GM12878 (cell line): ENCODE measurements at regions not wholly inside any gene's neighbourhood (a gene's known extent, or its start where the extent isn't known, plus 50 kb on each side); places are given as distances from the start of the nearest gene placed in this dataset.

Experiments
- ATAC-seq: fragments of 200-7000 bp; cut with Tn5 transposase; 3 replicates; pipeline ENCODE4 v1.9.1; 2020; ENCODE audit warnings: mild to moderate bottlenecking, moderate library complexity
- BruUV-seq: library from RNA; stranded (reverse); fragments of 400-500 nt; replicated peaks from 2 replicates; lab custom pipeline; 2021; lab: Mats Ljungman, UMichigan
- CTCF ChIA-PET: fragments of 300-600 bp; sonication (Branson Sonifier 250); formaldehyde crosslinking; extraction: SDS; loops from one replicate; lab custom pipeline; 2021; ENCODE audit warnings: inconsistent platforms; lab: Yijun Ruan, JAX
- POLR2A ChIA-PET: fragments of 350-600 bp; formaldehyde crosslinking; extraction: SDS; loops from one replicate; lab custom pipeline; 2021; ENCODE audit warnings: inconsistent platforms; lab: Charles Lee
- RAD21 ChIA-PET: fragments of 300-600 bp; sonication (Branson Sonifier 250); formaldehyde crosslinking; loops from one replicate; lab custom pipeline; 2023; ENCODE audit warnings: antibody characterized with exemption; ENCODE audit not compliant: unreplicated experiment; lab: Charles Lee
- SMC1A ChIA-PET: fragments of 300-600 bp; sonication (Branson Sonifier 250); formaldehyde crosslinking; loops from one replicate; lab custom pipeline; 2023; ENCODE audit not compliant: unreplicated experiment, uncharacterized antibody; lab: Charles Lee
- DNase-seq: peaks from one replicate; pipeline ENCODE4 v3.0.0-alpha.2; 2011; ENCODE audit warnings: low read depth, low spot score
- FAIRE-seq: peaks from 3 replicates; lab custom pipeline; 2011; peaks lifted over from hg19 to GRCh38; lab: Jason Lieb, UNC
- H2AFZ ChIP-seq: 2 replicates; pipeline ENCODE4 v1.6.0; 2011; ENCODE audit warnings: low read depth, low read length, control low read depth; ENCODE audit not compliant: control insufficient read depth
- H3K27ac ChIP-seq: 2 replicates; pipeline ENCODE4 v1.5.1; 2011; ENCODE audit warnings: control low read depth; ENCODE audit not compliant: control insufficient read depth, insufficient read depth
- H3K27me3 ChIP-seq, 2 experiments: replicated peaks in 1 of 2; 2 replicates each; pipeline versions ENCODE4 v1.6.0 to v1.6.1; 2011; ENCODE audit warnings: low read length in 1 of 2; ENCODE audit not compliant: control insufficient read depth in 2 of 2, insufficient read depth in 2 of 2
- H3K36me3 ChIP-seq, 2 experiments: 2 replicates each; pipeline ENCODE4 v1.5.1; 2011; ENCODE audit warnings: low read length in 1 of 2; ENCODE audit not compliant: control insufficient read depth in 2 of 2, insufficient read depth in 2 of 2
- H3K4me1 ChIP-seq: 2 replicates; pipeline ENCODE4 v1.6.1; 2011; ENCODE audit warnings: mild to moderate bottlenecking, low read length, moderate library complexity, mixed read lengths; ENCODE audit not compliant: control insufficient read depth, insufficient read depth
- H3K4me2 ChIP-seq: 2 replicates; pipeline ENCODE4 v1.6.0; 2011; ENCODE audit warnings: control low read depth; ENCODE audit not compliant: control insufficient read depth, insufficient read depth
- H3K4me3 ChIP-seq: fragments of 200-600 bp; sonication (generic); 2 replicates; pipeline ENCODE4 v1.5.1; 2016
- H3K79me2 ChIP-seq: 2 replicates; pipeline ENCODE4 v1.6.0; 2011; ENCODE audit warnings: low read length; ENCODE audit not compliant: control insufficient read depth, insufficient read depth
- H3K9ac ChIP-seq: 2 replicates; pipeline ENCODE4 v1.8.0; 2011; ENCODE audit warnings: low read length, control low read depth, mixed read lengths; ENCODE audit not compliant: control insufficient read depth, insufficient read depth
- H3K9me3 ChIP-seq: replicated peaks from 3 replicates; pipeline ENCODE4 v1.5.1; 2011; ENCODE audit warnings: mild to moderate bottlenecking, low read length; ENCODE audit not compliant: control insufficient read depth, insufficient read depth
- H4K20me1 ChIP-seq: 2 replicates; pipeline ENCODE4 v1.6.0; 2011; ENCODE audit not compliant: control insufficient read depth, insufficient read depth
- CBX3 ChIP-seq: fragments of 200-600 bp; sonication (generic); IDR thresholded peaks from 2 replicates; pipeline ENCODE4 v1.6.1; 2016; ENCODE audit warnings: low read depth, borderline replicate concordance
- E2F4 ChIP-seq: IDR thresholded peaks from 2 replicates; pipeline ENCODE4 v1.6.1; 2012; ENCODE audit warnings: low read depth, low read length, improper control_type of control experiment
- EGR1 ChIP-seq, 2 experiments: IDR thresholded peaks; 1 replicate in 1 of 2; 2 replicates in 1 of 2; pipeline ENCODE4 v1.6.1; 2011 to 2012; ENCODE audit warnings: low read depth in 2 of 2, low read length in 2 of 2, borderline replicate concordance in 1 of 2, mild to moderate bottlenecking in 1 of 2, moderate library complexity in 1 of 2
- EZH2 ChIP-seq: IDR thresholded peaks from 2 replicates; pipeline ENCODE4 v1.6.1; 2012; ENCODE audit warnings: low read depth, mild to moderate bottlenecking, control low read depth, inconsistent platforms, low read length, borderline replicate concordance; ENCODE audit not compliant: control insufficient read depth
- IKZF2 ChIP-seq, 2 experiments: fragments of 450-650 bp; IDR thresholded peaks; 2 replicates each; pipeline ENCODE4 v1.6.1; 2017; ENCODE audit warnings: mild to moderate bottlenecking in 2 of 2, moderate library complexity in 2 of 2
- JUND ChIP-seq: IDR thresholded peaks from 2 replicates; pipeline ENCODE4 v1.6.1; 2012; ENCODE audit warnings: low read depth, mild to moderate bottlenecking, low read length, improper control_type of control experiment, moderate library complexity
- MTA2 ChIP-seq: fragments of 450-650 bp; IDR thresholded peaks from 2 replicates; pipeline ENCODE4 v1.6.1; 2016; ENCODE audit warnings: low read depth, mild to moderate bottlenecking, moderate library complexity
- MTA3 ChIP-seq: IDR thresholded peaks from 2 replicates; pipeline ENCODE4 v1.6.1; 2012; ENCODE audit warnings: low read length, inconsistent platforms, borderline replicate concordance
- NBN ChIP-seq: fragments of 450-650 bp; IDR thresholded peaks from 2 replicates; pipeline ENCODE4 v1.6.1; 2016
- NKRF ChIP-seq: fragments of 450-650 bp; conservative IDR thresholded peaks from 2 replicates; pipeline ENCODE4 v1.6.1; 2017; ENCODE audit warnings: mild to moderate bottlenecking, moderate library complexity
- NR2C1 ChIP-seq: fragments of 450-650 bp; IDR thresholded peaks from 2 replicates; pipeline ENCODE4 v1.6.1; 2017; ENCODE audit warnings: antibody characterized with exemption, mild to moderate bottlenecking, moderate library complexity
- POU2F2 ChIP-seq: IDR thresholded peaks from 3 replicates; pipeline ENCODE4 v1.6.1; 2011; ENCODE audit warnings: low read depth, mild to moderate bottlenecking, low read length, borderline replicate concordance
- RB1 ChIP-seq: fragments of 450-650 bp; formaldehyde crosslinking; IDR thresholded peaks from 2 replicates; pipeline ENCODE4 v1.6.1; 2017; ENCODE audit warnings: mild to moderate bottlenecking, borderline replicate concordance
- RFX5 ChIP-seq: IDR thresholded peaks from 2 replicates; pipeline ENCODE4 v1.6.1; 2011; ENCODE audit warnings: low read depth, low read length, improper control_type of control experiment
- SUPT20H ChIP-seq: IDR thresholded peaks from 2 replicates; pipeline ENCODE4 v1.6.1; 2011; ENCODE audit warnings: low read depth, mild to moderate bottlenecking, low read length, moderate library complexity, borderline replicate concordance; ENCODE audit not compliant: control insufficient read depth
- USF2 ChIP-seq: IDR thresholded peaks from 2 replicates; pipeline ENCODE4 v1.6.1; 2011; ENCODE audit warnings: low read depth, low read length, improper control_type of control experiment, borderline replicate concordance
- YBX1 ChIP-seq: fragments of 450-650 bp; IDR thresholded peaks from 2 replicates; pipeline ENCODE4 v1.6.1; 2016; ENCODE audit warnings: antibody characterized with exemption
- WGBS: methylation state at CpG from one replicate; pipeline ENCODE4 v1.1.6; 2016; ENCODE audit warnings: low lambda C conversion rate; ENCODE audit not compliant: insufficient replicate concordance, insufficient coverage; ENCODE audit errors: missing lambda C conversion rate; 5-methylcytosine and 5-hydroxymethylcytosine counted together
- in situ Hi-C: fragments of 300-500 bp; cut with MboI; formaldehyde crosslinking; loops from 9 replicates; pipeline ENCODE4 v1.14.3; 2018; ENCODE audit warnings: mixed read lengths
- intact Hi-C: fragments of 100-400 bp; cut with micrococcal nuclease; formaldehyde crosslinking; loops from one replicate; pipeline ENCODE4 v1.14.2; 2022; ENCODE audit not compliant: unreplicated experiment

DNA sequence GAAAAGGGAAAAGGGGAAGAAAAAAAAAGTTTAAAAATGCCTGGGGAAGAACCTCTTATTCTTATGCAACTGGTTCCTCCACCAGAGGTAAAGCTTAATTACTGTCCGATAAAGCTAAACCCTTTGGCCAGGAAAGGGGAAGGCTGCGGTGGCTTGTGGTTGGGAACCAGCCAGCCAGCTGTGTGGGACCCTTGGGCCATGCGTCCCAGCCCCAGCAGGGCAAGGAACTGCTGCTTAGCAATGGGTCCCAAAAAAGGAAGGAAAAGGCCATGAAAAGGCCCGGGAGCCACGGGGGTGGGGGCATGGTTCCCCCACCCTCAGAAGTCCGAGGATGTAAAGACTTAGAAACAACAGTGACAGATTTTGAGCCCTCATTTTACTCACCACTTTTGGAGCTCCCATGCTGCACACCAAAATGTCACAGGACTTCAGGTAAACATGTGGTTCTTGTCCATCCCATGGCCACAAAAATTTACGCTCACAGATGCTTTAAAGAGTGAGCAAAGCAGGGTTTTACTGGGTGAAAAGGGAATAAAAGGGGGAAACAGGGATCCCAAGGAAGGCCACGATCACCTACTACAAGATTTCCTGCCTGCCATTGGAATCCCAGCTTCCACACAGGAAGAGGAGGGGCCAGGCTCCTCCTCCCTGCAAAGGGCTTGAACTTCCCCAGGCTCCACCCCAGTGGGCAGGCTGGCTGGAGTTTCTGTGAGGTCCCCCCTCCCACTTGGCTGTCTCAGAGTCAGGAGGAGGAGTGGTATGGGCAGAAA, 1234.7 kb upstream of the GJE1 start:
- RAD21 ChIA-PET: interaction anchor here (0.8 to 1.0 kb wide), 2 partner anchors 311 to 666 kb away, joined by 3 read pairs; no protein-coding TSS in a partner anchor
- CTCF ChIA-PET: no interaction called here
- FAIRE-seq (no peak), ATAC-seq (peak; percentile 88), DNase-seq (no peak)
- SMC1A ChIA-PET: interaction anchor here (1.0 to 1.4 kb wide), 5 partner anchors 9 to 586 kb away, joined by 3 to 5 read pairs (median 3); no protein-coding TSS in a partner anchor
- H4K20me1 ChIP-seq: no peaks in the 10 kb centered on the region
- in situ Hi-C loops (no loop called here), intact Hi-C loops (loop anchor here (10.0 kb wide), 1 partner anchor 353 kb away; no protein-coding TSS in a partner anchor)
- H3K4me1 ChIP-seq: no peaks in the 10 kb centered on the region
- BruUV-seq: TSS peak; percentile 78
- peaks cover 2% of the 10 kb centered on the region; the same call in 2 of the 3 replicates for H3K9me3 ChIP-seq
- H3K27me3 ChIP-seq: no peaks in the 10 kb centered on the region
- H2AFZ ChIP-seq: peak overlapping the region; percentile 74
- H3K36me3 ChIP-seq: no peaks in the 10 kb centered on the region
- peak overlapping the region; percentile 59 for H3K4me2 ChIP-seq
- 13% methylated on average over 8 of the region's 8 CpGs for WGBS
- peak overlapping the region; percentile 65 for H3K27ac ChIP-seq
- POLR2A ChIA-PET: no interaction called here
- peak overlapping the region; percentile 56; the same call in 1 of the 2 replicates for H3K9ac ChIP-seq
- peaks cover 17% of the 10 kb centered on the region for H3K79me2 ChIP-seq
- peak overlapping the region; percentile 78 for H3K4me3 ChIP-seq
- TF ChIP-seq JUND: no peak
- no peak for TF ChIP-seq POU2F2
- 0 out of 2 replicates have a peak, but pooled peaks have one; percentile 30 for TF ChIP-seq NKRF
- TF ChIP-seq EGR1 (IDR thresholded peaks at IDR 0.05; ENCODE audit: borderline replicate concordance in 1 of 2, low read depth in 2 of 2, low read length in 2 of 2): no peak
- no peak for TF ChIP-seq CBX3
- no peak for TF ChIP-seq MTA2
- TF ChIP-seq E2F4: no peak
- peak; percentile 64 for TF ChIP-seq NR2C1
- no peak for TF ChIP-seq EZH2
- peak; percentile 41 to 61; a peak in 2 of 4 replicates for TF ChIP-seq IKZF2 (IDR thresholded peaks at IDR 0.05)
- no peak for TF ChIP-seq RB1
- TF ChIP-seq USF2: no peak
- TF ChIP-seq MTA3: no peak
- TF ChIP-seq YBX1: no peak
- TF ChIP-seq SUPT20H: no peak
- TF ChIP-seq NBN: 0 out of 2 replicates have a peak, but pooled peaks have one; percentile 26
- TF ChIP-seq RFX5: no peak
